IPS-15b (cell line): ENCODE measurements at regions not wholly inside any gene's neighbourhood (a gene's known extent, or its start where the extent isn't known, plus 50 kb on each side); places are given as distances from the start of the nearest gene placed in this dataset.

ENCODE experiments used
- H3K27me3 ChIP-seq: one replicate; pipeline ENCODE4 v1.6.1; 2013; ENCODE audit warnings: low read length; ENCODE audit not compliant: control insufficient read depth, insufficient read depth
- H3K36me3 ChIP-seq: one replicate; pipeline ENCODE4 v1.6.1; 2013; ENCODE audit warnings: low read length; ENCODE audit not compliant: control insufficient read depth, insufficient read depth
- H3K4me1 ChIP-seq: one replicate; pipeline ENCODE4 v1.6.1; 2013; ENCODE audit warnings: mild to moderate bottlenecking, low read length; ENCODE audit not compliant: control insufficient read depth, insufficient read depth
- H3K4me3 ChIP-seq: one replicate; pipeline ENCODE4 v1.5.1; 2013; ENCODE audit warnings: low read depth, low read length
- H3K9ac ChIP-seq: one replicate; pipeline ENCODE4 v1.6.1; 2013; ENCODE audit warnings: low read depth, mild to moderate bottlenecking, low read length
- H3K9me3 ChIP-seq: one replicate; pipeline ENCODE4 v1.6.1; 2013; ENCODE audit warnings: mild to moderate bottlenecking, low read length; ENCODE audit not compliant: control insufficient read depth, insufficient read depth

GRCh38 chr11:79675081-79675480, 234.3 kb upstream of the TENM4 start:
- Histone ChIP-seq H3K9ac (no peak overlapping the region), H3K36me3 (no peaks in the 10 kb centered on the region), H3K4me1 (peaks cover 10% of the 10 kb centered on the region), H3K9me3 (no peaks in the 10 kb centered on the region), H3K4me3 (no peak overlapping the region), H3K27me3 (no peaks in the 10 kb centered on the region)

- Histone ChIP-seq H3K9me3 (no peaks in the 10 kb centered on the region), H3K9ac (no peak overlapping the region), H3K27me3 (no peaks in the 10 kb centered on the region), H3K4me3 (no peak overlapping the region), H3K4me1 (no peaks in the 10 kb centered on the region), H3K36me3 (no peaks in the 10 kb centered on the region)
Observed at GRCh38 chr11:79672786-79673185, 232.0 kb upstream of the TENM4 start.

- no peak overlapping the region for H3K4me3 ChIP-seq
- H3K4me1 ChIP-seq = no peaks in the 10 kb centered on the region
- no peak overlapping the region for H3K9ac ChIP-seq
- H3K9me3 ChIP-seq = no peaks in the 10 kb centered on the region
- no peaks in the 10 kb centered on the region for H3K36me3 ChIP-seq
- no peaks in the 10 kb centered on the region for H3K27me3 ChIP-seq
Observed at GRCh38 chr11:79671401-79671800, 230.6 kb upstream of the TENM4 start.

- Histone ChIP-seq H3K9ac (no peak overlapping the region), H3K4me3 (no peak overlapping the region), H3K4me1 (no peaks in the 10 kb centered on the region), H3K9me3 (no peaks in the 10 kb centered on the region), H3K27me3 (no peaks in the 10 kb centered on the region), H3K36me3 (no peaks in the 10 kb centered on the region)
Observed at GRCh38 chr11:79670882-79671281, 230.1 kb upstream of the TENM4 start.

- H3K4me1 ChIP-seq = no peaks in the 10 kb centered on the region
- H3K36me3 ChIP-seq = no peaks in the 10 kb centered on the region
- no peaks in the 10 kb centered on the region for H3K27me3 ChIP-seq
- H3K9me3 ChIP-seq = no peaks in the 10 kb centered on the region
- H3K9ac ChIP-seq = no peak overlapping the region
- H3K4me3 ChIP-seq = no peak overlapping the region
Observed at GRCh38 chr11:79668575-79668974, 227.7 kb upstream of the TENM4 start.

- Histone ChIP-seq H3K9me3 (no peaks in the 10 kb centered on the region), H3K4me3 (no peak overlapping the region), H3K9ac (no peak overlapping the region), H3K4me1 (no peaks in the 10 kb centered on the region), H3K27me3 (no peaks in the 10 kb centered on the region), H3K36me3 (no peaks in the 10 kb centered on the region)
Observed at GRCh38 chr11:79667380-79667779, 226.6 kb upstream of the TENM4 start.

GRCh38 chr11:79663017-79663416, 222.2 kb upstream of the TENM4 start:
- H3K4me3 ChIP-seq = no peak overlapping the region
- no peaks in the 10 kb centered on the region for H3K9me3 ChIP-seq
- H3K36me3 ChIP-seq = no peaks in the 10 kb centered on the region
- no peaks in the 10 kb centered on the region for H3K4me1 ChIP-seq
- H3K27me3 ChIP-seq = no peaks in the 10 kb centered on the region
- H3K9ac ChIP-seq = no peak overlapping the region

GRCh38 chr11:79661373-79661772, 220.5 kb upstream of the TENM4 start:
- Histone ChIP-seq H3K36me3 (no peaks in the 10 kb centered on the region), H3K9ac (no peak overlapping the region), H3K27me3 (no peaks in the 10 kb centered on the region), H3K4me1 (no peaks in the 10 kb centered on the region), H3K4me3 (no peak overlapping the region), H3K9me3 (no peaks in the 10 kb centered on the region)

- Histone ChIP-seq H3K4me1 (no peaks in the 10 kb centered on the region), H3K9me3 (no peaks in the 10 kb centered on the region), H3K36me3 (no peaks in the 10 kb centered on the region), H3K9ac (no peak overlapping the region), H3K27me3 (no peaks in the 10 kb centered on the region), H3K4me3 (no peak overlapping the region)
Observed at GRCh38 chr11:79648766-79649520, 208.1 kb upstream of the TENM4 start.

GRCh38 chr11:79637219-79637618, 196.4 kb upstream of the TENM4 start:
- H3K27me3 ChIP-seq = no peaks in the 10 kb centered on the region
- H3K36me3 ChIP-seq = no peaks in the 10 kb centered on the region
- no peak overlapping the region for H3K4me3 ChIP-seq
- H3K9ac ChIP-seq = no peak overlapping the region
- H3K9me3 ChIP-seq = no peaks in the 10 kb centered on the region
- no peaks in the 10 kb centered on the region for H3K4me1 ChIP-seq

- H3K27me3 ChIP-seq = no peaks in the 10 kb centered on the region
- H3K9me3 ChIP-seq = no peaks in the 10 kb centered on the region
- no peak overlapping the region for H3K9ac ChIP-seq
- no peak overlapping the region for H3K4me3 ChIP-seq
- H3K4me1 ChIP-seq = no peaks in the 10 kb centered on the region
- H3K36me3 ChIP-seq = no peaks in the 10 kb centered on the region
Observed at GRCh38 chr11:79634905-79635304, 194.1 kb upstream of the TENM4 start.

GRCh38 chr11:79627281-79627680, 186.5 kb upstream of the TENM4 start:
- Histone ChIP-seq H3K4me3 (no peak overlapping the region), H3K9me3 (no peaks in the 10 kb centered on the region), H3K9ac (no peak overlapping the region), H3K4me1 (no peaks in the 10 kb centered on the region), H3K36me3 (no peaks in the 10 kb centered on the region), H3K27me3 (no peaks in the 10 kb centered on the region)
